Activated CD4-positive, alpha-beta T cell treated with anti-CD3 and anti-CD28 coated beads, Interleukin-2, amount 50 U/mL, for 48 hours (primary cell): ENCODE measurements at regions not wholly inside any gene's neighbourhood (a gene's known extent, or its start where the extent isn't known, plus 50 kb on each side); places are given as distances from the start of the nearest gene placed in this dataset.
"Not testable (repeated sequence)": the region's sequence is repeated elsewhere in the genome, so short reads cannot be mapped to it uniquely, and the experiment has no call there.

Experiments
- DNase-seq, 2 experiments: peaks; one replicate each; pipeline ENCODE4 v3.0.0-alpha.2; 2020

DNA sequence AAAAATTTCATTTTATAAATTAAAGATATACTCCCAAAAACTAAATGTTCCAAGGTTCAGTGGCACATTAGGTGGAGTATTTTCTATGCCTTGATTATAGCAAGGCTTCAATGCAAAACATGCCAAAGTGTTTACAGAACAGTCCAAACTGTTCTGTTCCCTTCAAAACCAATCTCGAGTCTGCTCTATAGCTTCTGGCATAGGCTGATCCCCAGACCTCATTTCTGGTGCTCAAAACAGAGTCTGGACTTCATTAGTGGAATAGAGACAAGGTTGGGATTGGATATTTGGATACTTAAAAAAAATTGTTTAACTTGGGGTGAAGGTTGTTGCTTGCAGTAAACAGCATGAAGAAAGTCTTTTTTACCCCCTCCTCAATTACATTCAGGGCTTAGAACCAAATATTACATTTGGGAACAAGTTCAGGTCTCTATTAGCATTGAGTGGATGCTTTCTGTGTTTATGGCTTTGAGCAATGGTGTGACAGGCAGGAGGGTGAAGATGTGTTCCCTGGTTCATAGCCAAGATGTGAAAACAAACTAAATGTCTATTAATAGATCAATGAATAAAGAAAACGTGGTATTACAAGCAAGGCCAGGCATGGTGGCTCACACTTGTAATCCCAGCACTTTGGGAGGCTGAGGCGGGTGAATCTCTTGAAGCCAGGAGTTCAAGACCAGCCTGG lies 208.1 kb upstream of the RND3 start:
- no peak for DNase-seq

DNA sequence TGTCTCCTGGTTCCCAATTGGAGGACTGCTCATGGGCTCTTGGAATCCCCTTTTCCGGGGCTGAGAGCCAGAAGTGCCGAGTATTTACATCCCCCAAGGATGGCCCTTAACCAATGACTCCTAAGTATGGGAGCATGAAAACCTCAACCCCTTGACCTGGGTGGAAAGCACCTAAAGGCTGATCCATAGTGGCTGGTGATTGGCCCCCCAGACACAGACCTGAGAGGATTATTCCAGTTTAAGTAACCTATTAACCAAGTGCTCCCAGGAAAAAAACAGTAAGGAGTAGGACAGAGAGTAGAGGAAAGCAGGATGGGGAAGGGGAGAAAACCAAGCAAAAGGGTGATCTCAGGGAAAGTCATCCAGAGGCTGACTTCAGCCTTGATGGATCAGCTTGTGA lies 206.1 kb upstream of the RND3 start:
- no peak for DNase-seq

DNA sequence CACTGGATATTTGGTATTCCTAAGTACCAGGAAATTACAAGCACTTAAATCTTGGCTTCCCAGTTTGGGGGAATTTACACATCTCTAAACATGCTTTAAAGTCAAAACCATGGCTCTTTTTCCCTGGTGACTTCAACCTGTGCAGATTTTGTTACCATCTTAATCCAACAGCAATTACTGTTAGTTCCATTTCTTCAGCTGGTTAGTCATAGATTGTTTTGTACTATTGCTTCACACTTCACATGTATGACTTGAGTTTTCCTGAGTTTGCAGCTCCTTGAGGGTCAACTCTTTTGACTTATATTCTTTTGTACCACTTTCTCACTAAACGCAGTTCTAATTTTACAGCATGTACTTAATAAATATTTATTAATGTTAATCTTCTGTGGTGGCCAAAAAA lies 203.4 kb upstream of the RND3 start:
- DNase-seq, result no peak

DNA sequence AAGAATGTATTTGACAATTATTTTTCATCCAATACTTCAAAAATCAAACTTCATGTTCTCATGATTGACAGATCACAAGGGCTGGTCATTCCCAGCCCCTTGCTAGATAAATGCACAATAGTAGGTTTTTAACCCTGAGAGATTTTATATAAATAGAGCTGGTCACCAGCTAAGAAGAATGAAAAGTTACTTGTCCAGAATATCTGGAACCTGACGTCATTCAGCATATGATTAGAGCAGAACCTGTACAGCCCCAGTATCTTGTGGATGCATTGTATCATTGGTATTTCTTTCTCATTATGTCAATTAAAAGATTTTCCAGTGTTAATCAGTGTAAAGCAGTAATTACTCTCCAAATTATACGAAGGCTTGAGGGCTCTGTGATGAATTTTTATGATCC lies 202.8 kb upstream of the RND3 start:
- no peak for DNase-seq

DNA sequence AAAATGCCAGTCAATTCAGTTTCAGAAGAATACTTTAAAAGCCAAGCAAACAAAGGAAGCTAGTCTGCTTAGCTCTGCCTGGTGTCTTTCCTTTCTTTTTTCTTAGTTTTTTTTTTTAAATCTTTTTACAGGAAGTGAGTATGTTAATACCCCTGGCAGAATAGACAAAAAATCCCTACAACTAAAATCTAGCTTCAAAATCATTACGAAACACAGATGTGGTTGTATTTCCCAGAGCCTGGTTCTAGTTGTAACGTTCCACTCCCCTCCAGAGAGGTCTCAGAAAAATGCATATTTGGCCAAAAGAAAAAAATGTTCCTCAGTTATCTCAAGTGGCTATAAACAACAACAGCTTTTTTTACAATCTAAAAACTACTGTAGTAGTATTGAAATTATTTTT lies 202.1 kb upstream of the RND3 start:
- DNase-seq, result no peak

DNA sequence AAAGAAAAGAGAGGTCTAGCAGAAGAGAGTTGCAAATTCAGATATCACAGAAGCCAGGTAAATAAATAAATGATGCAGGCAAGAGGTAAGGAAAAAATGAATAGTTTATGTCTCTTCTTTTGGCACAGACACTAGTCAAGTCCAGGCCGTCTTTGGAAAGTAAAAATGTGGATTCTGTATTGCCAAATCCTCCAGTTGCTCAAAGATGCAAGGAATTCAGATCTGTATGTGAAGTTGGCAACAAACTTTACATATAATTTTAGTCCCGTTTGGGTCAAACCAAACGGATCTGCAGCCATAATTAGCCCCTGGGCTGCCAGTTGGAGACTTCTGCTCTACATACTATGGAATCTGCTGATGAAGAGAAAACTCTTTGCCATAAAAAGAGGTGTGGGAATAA lies 200.5 kb upstream of the RND3 start:
- DNase-seq, result no peak

DNA sequence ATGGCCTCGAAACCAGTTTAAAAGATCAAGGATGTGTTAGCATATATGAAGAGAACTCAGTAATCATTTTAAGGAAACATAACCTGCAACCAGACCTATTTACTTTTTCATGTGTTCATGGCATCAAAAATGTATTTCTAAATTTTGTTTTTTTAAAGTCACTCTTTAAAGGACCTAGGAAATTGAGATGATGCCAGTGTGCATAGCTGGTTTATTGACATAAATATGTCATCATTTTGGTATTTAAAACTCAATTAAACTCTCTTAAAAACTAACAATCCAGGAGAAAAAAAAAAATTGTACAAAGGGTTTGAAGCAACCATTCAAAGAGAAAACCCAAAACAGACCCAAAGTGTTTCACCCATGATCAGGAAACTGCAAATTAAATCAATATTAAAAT lies 198.9 kb upstream of the RND3 start:
- DNase-seq, result no peak

DNA sequence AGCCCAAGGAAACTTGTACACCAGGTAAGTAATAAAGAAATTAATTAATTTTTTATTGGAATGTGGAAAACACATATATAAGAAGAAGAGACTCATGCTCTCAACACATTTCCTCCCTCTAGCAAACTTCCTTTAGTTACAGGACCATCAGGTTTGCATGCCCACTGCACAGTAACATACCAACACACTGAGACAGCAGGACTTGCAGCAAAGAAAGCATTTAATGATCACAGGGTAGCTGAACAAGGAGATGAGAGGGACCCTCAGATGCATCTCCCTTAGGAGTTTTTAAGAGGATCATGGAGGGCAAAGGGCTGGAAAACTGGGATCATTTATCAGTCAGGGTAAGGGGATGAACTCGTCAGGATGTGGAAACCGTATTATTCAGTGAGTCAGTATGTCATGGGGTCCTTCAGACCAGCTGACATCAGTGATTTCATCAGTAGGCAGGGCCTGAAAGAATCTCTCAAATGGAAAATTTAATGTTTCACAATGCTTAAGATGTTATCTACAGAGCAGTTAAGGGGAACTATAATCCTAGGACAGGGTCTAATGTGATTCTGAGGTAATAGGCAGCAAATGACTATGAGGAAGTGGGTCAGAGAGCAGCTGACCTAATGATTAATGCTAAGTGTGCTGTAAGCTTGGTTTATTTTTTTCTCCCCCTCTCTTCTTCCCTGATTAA lies 193.8 kb upstream of the RND3 start:
- DNase-seq, result no peak

DNA sequence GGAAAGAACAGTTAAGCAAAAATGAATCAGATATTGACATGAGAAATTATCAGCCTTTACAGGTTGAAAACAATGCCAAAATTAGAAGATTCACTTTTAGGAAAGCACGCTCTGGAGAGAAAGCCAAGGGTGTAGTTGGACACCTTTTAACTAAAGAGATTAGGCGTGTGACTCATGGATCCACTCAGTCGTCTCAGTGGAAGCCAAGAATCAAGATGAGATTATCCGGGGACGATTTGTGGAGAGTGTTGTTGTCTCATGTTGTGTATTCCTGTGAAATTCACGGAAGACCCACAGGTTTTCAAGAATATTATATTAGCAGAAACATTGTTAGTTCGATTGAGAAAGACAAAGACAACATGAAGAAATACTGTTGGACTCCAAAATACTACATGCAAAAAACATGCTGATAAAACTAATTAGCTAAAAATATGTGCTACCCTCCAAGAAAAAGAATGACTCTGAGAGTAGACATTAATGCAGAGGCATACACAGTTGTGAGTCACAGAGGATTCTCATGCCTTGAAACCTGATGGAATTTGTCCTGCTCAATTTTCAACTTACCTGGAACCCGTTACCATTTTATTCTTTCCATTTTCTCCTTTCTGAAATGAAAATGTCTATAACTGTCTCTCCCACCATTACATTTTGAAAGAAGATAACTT lies 192.1 kb upstream of the RND3 start:
- DNase-seq, result no peak

DNA sequence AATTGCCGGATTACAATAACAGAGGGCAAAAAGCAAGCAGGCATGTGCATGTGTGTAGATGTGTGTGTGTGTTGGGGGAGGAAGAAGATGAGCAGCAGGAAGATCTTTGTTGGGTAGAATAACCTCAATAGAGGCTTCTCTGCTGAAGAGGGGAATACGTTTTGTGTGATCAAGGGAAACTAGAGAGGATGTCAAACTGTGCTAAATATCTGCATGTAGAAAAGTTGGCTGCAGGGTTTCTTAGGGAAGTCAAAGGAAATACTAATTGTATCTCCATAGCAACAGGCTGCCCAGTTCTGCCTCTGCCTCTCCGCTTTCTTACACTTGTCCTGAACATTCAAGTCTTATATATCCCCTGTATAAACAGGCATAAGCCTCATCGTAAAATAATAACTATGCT lies 190.1 kb upstream of the RND3 start:
- no peak for DNase-seq

DNA sequence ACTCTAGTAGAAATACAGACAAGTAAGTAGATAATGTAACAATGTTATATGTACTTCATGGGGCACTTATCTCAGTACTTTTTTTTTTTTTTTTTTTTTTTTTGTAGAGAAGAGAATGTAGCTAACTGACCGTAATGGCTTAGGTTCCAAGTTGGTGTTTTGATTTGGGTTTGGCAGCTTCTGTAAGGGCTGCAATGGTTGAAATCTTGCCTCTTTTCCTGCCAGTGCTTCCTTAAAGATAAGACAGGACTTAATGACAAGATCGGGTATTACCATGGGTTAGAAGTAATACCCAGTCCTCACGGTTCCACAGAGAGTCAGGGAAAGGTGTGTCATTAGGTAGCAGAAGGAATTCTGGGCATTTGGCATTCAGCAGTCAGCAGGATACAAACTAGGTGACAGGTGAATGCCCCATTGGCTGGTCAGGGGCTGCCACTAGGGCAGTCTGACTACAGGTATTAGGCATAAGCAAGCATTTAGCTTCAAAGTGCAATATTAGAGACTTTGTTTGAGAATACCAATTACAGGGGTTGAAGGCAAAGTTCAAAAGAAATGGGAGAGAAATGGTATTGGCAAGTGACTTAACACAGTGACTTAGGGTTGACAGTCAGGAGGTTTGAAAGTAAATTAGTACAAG lies 189.4 kb upstream of the RND3 start:
- no peak for DNase-seq

DNA sequence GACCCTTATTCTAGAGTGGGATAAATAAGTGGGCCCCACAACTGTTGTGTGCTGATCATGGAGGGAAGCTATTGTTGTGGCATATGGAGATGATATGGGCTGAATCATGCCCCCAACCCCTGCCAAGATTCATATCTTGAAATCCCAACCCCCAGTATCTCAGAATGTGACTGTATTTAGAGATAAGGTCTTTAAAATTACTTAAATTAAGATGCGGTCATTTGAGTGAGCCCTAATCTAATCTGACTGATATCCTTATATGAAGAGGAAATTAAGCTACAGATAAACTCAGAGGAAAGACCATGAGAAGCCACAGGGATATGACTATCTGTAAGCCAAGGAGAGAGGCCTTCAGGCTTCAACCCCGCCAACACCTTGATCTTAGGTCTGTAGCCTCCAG lies 188.3 kb upstream of the RND3 start:
- DNase-seq, result no peak

DNA sequence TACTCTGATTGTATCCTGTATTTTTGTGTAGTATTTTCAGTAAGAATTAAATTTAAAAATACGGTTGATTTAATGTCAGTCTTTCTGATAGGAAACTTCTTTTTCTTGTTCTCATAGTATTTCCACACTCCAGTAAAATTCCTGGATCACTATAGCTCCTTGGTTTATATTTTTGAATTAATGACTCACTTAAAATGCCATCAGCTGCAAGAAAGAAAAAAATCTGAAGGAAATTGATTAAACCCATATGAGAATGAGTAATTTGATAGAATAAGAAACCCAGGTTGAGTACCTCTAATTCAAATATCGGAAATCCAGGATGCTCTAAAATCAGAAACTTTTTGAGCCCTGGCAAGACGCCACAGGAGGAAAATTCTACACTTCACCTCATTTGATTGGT lies 186.8 kb upstream of the RND3 start:
- DNase-seq, result no peak

DNA sequence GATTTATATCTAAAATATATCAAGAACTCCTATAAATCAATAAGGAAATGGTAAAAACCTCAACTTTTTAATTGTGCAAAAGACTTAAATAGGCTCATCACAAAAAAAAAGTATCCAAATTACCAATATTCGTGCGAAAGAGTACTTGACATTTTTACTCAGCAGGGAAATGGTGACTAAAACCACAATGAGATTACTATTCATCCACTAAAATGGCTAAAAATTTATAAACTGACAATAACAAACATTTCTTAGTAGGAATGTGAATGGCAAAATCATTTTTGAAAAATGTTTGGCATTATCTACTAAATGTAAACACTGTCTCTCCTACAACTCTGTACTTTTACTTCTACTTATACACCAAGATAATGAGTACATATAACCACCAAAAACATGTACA lies 184.8 kb upstream of the RND3 start:
- DNase-seq, result no peak

DNA sequence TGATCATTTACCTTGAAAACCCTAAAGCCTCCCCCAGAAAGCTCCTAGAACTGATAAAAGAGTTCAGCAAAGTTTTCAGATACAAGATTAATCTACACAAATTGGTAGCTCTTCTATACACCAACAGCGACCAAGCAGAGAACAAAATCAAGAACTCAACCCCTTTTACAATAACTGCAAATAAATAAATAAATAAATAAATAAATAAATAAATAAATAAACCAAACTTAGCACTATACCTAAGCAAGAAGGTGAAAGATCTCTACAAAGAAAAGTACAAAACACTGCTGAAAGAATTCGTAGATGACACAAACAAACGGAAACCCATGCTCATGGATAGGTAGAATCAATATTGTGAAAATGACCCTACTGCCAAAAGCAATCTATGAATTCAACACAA lies 182.0 kb upstream of the RND3 start:
- no peak for DNase-seq

DNA sequence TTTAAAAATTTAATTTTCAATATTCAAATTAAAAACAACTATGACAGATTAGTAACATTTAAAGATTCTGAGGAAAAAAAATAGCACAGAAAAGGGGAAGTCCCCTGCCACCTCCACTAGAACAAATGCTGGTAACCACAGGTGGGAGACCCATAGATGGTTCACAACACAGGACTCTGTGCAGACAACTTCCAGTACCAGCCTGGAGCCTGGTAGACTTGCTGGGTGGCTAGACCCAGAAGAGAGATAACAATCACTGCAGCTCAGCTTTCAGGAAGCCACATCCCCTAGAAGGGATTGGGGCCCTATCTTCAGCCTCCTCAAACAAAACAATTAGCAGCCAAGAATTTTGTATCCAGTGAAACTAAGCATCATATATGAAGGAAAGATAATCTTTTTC lies 179.6 kb upstream of the RND3 start:
- DNase-seq, result not testable (repeated sequence)

DNA sequence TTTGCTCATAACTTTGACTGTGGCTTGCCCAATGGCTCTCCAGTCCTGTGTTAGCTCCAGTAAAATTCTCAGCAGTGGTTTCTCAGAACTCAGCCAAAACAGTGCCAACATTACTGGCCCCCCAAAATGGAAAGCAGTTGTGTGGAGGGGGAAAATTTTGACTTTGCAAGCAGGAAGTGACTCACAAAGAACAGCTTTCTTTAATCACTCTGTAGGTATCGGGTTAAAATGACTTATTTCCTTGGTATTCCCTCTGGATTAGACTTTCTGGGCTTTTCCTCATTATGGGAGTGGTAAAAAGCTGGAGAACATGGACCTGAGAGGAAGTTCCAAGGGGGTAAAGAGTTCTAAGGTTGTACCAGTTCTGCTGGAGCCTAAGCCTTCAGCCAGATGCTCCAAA lies 175.7 kb upstream of the RND3 start:
- DNase-seq, result no peak

DNA sequence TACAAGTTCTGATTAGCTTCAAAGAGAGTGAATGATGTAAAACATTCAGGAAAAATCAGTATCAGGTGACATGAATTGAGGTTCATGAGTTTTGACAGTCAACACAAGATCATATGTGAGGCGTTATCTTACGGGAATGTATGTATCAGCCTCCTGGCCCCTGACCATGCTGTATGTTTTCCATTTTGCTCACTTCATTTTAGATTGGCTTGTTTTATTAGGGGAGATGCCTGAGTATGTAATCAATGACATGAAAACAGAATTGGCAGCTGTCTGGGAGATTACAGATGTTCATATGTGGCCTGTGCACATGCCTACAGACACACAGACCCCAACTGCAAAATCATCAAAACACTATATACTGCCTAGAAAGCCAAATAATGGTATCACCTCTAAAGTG lies 168.5 kb upstream of the RND3 start:
- DNase-seq, result no peak

DNA sequence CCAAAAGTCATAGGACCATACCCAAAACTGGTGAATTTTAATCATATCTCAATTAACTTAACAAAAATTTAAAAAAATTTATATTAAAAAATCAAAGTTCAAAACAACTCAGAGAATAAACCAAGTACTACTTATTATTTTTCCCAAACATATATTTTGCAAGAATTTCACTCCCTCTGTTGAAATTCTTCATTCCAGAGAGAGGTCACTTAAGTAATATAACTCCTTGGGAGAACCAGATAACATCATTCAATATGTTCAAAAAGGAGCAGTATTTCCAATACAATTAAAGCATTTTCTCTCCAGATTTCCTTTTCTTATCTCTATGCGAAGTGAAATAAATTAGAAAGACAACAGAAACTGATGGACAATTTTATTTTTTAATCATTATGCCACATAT lies 165.9 kb upstream of the RND3 start:
- no peak for DNase-seq

DNA sequence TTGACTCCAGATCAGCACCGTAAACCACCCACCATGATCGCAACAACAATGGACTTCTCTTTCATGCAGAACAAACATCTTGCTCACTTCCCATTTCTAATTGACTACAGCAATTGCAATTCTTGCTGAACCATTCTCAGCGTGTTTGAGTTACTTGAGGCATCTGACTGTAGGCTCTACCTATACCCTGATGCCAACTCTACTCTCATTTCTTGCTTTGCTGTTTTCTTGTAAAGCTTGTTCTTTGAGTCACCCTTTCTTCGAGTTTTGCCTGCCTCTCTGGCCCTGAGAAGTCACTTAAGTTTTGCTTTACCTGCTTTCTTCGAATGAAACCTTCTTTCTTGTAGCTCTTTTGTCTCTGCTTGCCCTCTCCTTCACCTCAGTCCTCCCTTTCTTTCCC lies 160.5 kb upstream of the RND3 start:
- no peak for DNase-seq

DNA sequence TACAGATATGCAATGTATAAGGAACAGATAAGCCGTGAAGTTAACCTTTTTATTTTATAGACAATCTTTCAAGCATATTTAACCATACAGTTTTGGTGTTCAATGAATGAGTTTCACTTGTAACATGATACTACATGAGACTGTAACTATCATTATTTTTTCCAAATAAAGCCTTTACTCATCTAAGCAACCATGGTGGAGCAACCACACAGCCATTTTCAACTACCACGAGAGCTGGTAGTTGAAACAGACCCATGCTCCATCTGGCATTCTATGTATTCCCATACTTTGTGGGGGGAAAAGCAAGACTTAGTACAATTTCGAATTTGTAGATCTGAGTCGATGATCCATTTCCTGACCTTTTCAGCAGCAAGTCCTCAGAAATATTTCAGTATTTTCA lies 159.3 kb upstream of the RND3 start:
- DNase-seq, result no peak

DNA sequence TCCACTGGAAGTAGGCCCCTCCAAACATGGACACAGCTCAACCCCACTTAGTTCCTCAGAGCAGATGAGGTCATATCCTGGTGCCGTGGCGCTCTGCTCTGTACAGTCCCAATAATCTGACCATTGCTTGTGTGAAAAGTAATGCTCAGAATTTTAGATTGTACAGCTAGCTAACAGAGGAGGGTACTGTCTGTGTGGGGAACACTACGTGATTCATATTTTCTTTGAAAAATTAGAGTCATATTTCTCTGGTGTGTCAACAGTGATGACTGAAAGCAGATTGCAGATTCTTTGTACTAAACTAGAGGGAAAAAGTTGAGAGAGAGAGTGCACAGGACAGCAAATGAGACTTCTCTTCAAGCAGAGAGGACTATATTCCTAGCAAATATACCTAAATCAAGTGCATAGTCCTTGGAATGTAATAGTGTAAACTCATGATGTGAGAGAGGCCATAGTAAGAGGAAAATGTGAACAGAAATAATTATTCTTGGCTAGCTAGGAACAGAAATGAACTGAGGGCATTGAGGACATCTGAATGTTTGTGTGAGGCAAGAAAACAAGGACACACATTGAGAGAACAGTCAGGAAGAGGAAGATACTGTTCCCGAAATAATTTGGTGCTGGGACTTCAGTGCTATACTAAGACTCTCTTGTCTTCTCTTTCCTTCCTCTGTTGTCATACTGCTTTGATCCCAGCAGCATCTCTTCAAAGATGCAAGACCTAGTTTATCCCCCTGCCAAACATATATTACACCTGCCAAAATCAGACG lies 157.0 kb upstream of the RND3 start:
- no peak for DNase-seq

DNA sequence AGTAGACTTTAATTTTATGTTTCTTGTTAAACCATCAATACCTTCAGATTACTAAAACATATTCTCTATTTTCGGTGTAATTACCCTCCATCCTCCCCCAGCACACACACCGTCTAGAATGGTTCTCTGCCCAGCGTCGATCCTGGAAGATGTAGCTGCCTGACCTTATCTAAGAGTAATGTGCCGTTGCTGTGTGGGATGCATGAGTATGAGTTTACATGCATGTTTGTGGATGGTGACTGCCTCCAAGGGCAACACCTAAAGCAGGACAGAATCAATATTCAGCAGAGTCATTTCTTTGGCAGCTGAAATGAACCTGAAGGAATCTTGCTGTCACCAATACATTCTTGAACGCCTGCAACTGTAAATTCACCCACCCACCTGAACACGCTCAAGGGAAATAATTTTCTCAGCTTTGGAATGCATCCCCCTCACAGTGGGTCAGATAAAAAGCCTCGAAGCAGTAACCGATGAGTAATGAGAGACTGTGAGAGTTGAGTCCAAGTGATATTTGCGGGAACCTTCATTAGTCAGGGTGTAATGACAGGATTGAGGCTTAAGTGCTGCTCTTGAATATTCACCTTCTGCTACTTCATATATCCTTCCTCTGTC lies 155.8 kb upstream of the RND3 start:
- no peak for DNase-seq
